ENCODE measurements at regions not wholly inside any gene's neighbourhood (a gene's known extent, or its start where the extent isn't known, plus 50 kb on each side); places are given as distances from the start of the nearest gene placed in this dataset.

GRCh38 chr1:57603696-57604095, 179.8 kb upstream of the DAB1 start:
- no peaks in the 10 kb centered on the region for H3K9me3 ChIP-seq
- no peaks in the 10 kb centered on the region for H3K4me1 ChIP-seq
- DNase-seq = no peak
- no peak for TF ChIP-seq CTCF (IDR thresholded peaks at IDR 0.05)
- TF ChIP-seq POLR2A (IDR thresholded peaks at IDR 0.05) = no peak
- no peaks in the 10 kb centered on the region for H3K36me3 ChIP-seq (replicated peaks in 1 of 2; ENCODE audit: insufficient read depth in 1 of 2, low read depth in 2 of 2)
- H3K4me3 ChIP-seq = no peak overlapping the region
- 47 to 50% methylated on average over 6 of the region's 6 CpGs for WGBS, 2 donors
- no peaks in the 10 kb centered on the region for H3K27me3 ChIP-seq
- ATAC-seq = no peak
- no peak overlapping the region for H3K27ac ChIP-seq
- intact Hi-C loops (cut with DNase I) = no loop called here

- intact Hi-C loops (cut with DNase I) = no loop called here
- Histone ChIP-seq H3K4me3 (no peak overlapping the region), H3K9me3 (no peaks in the 10 kb centered on the region), H3K27me3 (no peaks in the 10 kb centered on the region), H3K36me3 (replicated peaks in 1 of 2; ENCODE audit: insufficient read depth in 1 of 2, low read depth in 2 of 2) (no peaks in the 10 kb centered on the region), H3K27ac (no peak overlapping the region), H3K4me1 (no peaks in the 10 kb centered on the region)
- ATAC-seq = no peak
- no peak for DNase-seq
- TF ChIP-seq CTCF (IDR thresholded peaks at IDR 0.05) (no peak), POLR2A (IDR thresholded peaks at IDR 0.05) (no peak)
- 61 to 64% methylated on average over 3 of the region's 3 CpGs for WGBS, 2 donors
These were observed 176.6 kb upstream of the DAB1 start for GRCh38 chr1:57600424-57600823.

- Histone ChIP-seq H3K27ac (no peak overlapping the region), H3K36me3 (replicated peaks in 1 of 2; ENCODE audit: insufficient read depth in 1 of 2, low read depth in 2 of 2) (no peaks in the 10 kb centered on the region), H3K27me3 (no peaks in the 10 kb centered on the region), H3K4me3 (no peak overlapping the region), H3K4me1 (no peaks in the 10 kb centered on the region), H3K9me3 (no peaks in the 10 kb centered on the region)
- DNase-seq = peak in 1 of 4 donors; percentile 4
- no peak for ATAC-seq
- intact Hi-C loops (cut with DNase I) = no loop called here
- 41 to 42% methylated on average over 8 of the region's 8 CpGs for WGBS, 2 donors
- TF ChIP-seq CTCF (IDR thresholded peaks at IDR 0.05) (no peak), POLR2A (IDR thresholded peaks at IDR 0.05) (no peak)
These were observed 175.6 kb upstream of the DAB1 start for GRCh38 chr1:57599236-57599994.

- Histone ChIP-seq H3K36me3 (replicated peaks in 1 of 2; ENCODE audit: insufficient read depth in 1 of 2, low read depth in 2 of 2) (no peaks in the 10 kb centered on the region), H3K27ac (no peak overlapping the region), H3K9me3 (no peaks in the 10 kb centered on the region), H3K27me3 (no peaks in the 10 kb centered on the region), H3K4me1 (no peaks in the 10 kb centered on the region), H3K4me3 (no peak overlapping the region)
- ATAC-seq (no peak), DNase-seq (no peak)
- intact Hi-C loops (cut with DNase I) = no loop called here
- WGBS, 2 donors = 67 to 88% methylated on average over 4 of the region's 4 CpGs
- no peak for TF ChIP-seq POLR2A (IDR thresholded peaks at IDR 0.05)
- no peak for TF ChIP-seq CTCF (IDR thresholded peaks at IDR 0.05)
These were observed 173.2 kb upstream of the DAB1 start for GRCh38 chr1:57597036-57597435.

- TF ChIP-seq POLR2A (IDR thresholded peaks at IDR 0.05) (no peak), CTCF (IDR thresholded peaks at IDR 0.05) (no peak)
- no peak overlapping the region for H3K4me3 ChIP-seq
- 81 to 82% methylated on average over 4 of the region's 4 CpGs for WGBS, 2 donors
- H3K27me3 ChIP-seq = no peaks in the 10 kb centered on the region
- H3K36me3 ChIP-seq (replicated peaks in 1 of 2; ENCODE audit: insufficient read depth in 1 of 2, low read depth in 2 of 2) = no peaks in the 10 kb centered on the region
- DNase-seq (no peak), ATAC-seq (no peak)
- H3K4me1 ChIP-seq = no peaks in the 10 kb centered on the region
- intact Hi-C loops (cut with DNase I) = no loop called here
- H3K27ac ChIP-seq = no peak overlapping the region
- no peaks in the 10 kb centered on the region for H3K9me3 ChIP-seq
These were observed 170.1 kb upstream of the DAB1 start for GRCh38 chr1:57594002-57594401.

Measured in body of pancreas (tissue), 4 donors.